Stimulated activated CD4-positive, alpha-beta T cell treated with anti-CD3 and anti-CD28 coated beads, Interleukin-1b, Interleukin-23, amount 100 ng/mL, for 4 hours (primary cell): ENCODE measurements at regions not wholly inside any gene's neighbourhood (a gene's known extent, or its start where the extent isn't known, plus 50 kb on each side); places are given as distances from the start of the nearest gene placed in this dataset.

Source experiments
- DNase-seq, 2 donors: peaks; one replicate each; pipeline ENCODE4 v3.0.0-alpha.2; 2020; ENCODE audit warnings: low read depth in 2 of 2

DNA sequence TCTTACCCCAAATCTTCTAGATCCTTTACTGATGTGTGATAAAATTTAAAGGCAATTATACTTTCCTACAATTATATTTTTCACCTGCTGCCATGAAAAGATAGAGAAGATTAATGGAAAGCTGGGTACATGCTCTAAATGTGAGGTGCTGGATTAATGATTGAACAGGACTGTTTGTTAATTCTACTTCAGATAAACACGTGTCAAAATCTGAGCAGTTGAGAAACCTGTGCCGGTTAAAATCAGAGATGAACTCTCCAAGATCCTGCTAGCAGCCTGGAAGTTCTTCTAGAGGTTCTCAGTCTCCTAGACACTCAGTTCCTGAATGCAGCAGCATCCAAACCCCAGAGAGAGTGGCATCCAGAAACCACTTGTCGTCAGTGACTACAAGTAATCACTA lies 69.2 kb downstream of the INHBA start:
- DNase-seq = no peak

GRCh38 chr7:41630741-41631140 lies 72.1 kb downstream of the INHBA start:
- DNase-seq = no peak

- DNase-seq = no peak
These were observed 73.2 kb downstream of the INHBA start for GRCh38 chr7:41629711-41630111.

DNA sequence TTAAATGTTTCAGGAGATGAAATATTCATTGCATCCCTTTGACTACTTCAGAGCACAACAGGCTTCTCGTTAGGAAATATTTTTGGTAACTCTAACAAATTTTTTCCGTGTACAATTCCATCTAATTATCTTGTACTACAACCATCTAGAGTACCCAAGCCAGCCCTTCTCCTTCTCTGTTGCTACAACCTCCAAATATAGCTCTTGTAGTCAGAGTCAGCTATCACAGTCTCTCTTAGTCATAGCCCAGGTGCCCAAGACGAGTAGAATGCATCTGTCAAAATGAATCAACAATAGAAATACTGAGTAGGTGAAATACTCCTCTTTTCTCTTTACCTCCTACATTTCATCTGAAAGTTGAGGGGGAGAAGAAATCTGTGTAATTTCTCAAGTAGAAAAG lies 74.0 kb downstream of the INHBA start:
- no peak for DNase-seq

DNA sequence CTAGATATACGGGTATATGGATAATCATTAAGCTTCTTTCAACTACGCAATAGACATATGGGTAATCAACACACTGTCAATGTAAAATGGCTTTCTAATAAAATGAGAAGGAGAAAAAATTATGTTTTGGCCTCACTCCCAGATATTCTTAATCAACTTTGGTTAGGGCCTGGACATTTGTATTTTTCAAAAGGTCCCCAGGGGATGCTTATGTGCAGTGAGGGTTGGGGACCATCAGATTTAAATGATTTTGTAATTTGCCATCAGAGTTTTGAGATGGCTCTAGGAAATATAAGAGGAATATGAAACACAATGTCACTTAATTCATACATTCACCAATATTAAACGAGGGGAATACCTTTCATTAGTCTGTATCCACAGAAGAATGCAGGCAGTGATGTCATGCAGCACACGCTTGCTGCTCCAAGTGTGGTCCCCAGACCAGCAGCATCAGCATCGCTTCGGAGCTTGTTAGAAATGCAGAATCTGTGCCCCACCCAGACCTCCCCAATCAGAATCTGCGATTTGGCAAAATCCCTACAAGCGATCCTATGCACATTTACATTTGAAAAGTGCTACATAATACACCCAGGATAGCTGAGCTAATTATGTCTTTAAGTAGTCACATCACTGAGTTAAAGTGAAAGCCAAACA lies 75.1 kb downstream of the INHBA start:
- no peak for DNase-seq

DNA sequence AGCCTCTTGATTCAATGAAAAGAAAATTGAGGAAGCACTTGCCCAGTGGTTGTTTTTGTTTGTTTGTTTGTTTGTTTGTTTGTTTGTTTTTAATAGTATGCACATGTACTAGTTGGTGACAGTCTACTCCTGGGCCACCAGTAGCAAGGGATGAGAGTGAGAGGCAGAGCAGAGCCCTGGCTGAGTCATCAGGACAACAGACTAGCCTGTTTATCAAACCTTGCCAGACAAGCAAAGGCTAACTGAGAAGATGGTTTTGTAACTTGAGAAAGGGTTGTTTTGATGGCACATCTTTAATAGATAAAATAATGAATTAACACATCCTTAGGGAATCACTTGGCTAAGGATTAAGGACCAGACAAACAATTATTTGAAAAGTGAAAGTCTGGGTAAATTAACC lies 78.1 kb downstream of the INHBA start:
- DNase-seq = no peak

GRCh38 chr7:41621953-41622831 lies 80.7 kb downstream of the INHBA start:
- no peak for DNase-seq

- DNase-seq = no peak
These were observed 84.9 kb downstream of the INHBA start for GRCh38 chr7:41617987-41618386.

GRCh38 chr7:41612798-41613197 lies 90.1 kb downstream of the INHBA start:
- DNase-seq = no peak

DNA sequence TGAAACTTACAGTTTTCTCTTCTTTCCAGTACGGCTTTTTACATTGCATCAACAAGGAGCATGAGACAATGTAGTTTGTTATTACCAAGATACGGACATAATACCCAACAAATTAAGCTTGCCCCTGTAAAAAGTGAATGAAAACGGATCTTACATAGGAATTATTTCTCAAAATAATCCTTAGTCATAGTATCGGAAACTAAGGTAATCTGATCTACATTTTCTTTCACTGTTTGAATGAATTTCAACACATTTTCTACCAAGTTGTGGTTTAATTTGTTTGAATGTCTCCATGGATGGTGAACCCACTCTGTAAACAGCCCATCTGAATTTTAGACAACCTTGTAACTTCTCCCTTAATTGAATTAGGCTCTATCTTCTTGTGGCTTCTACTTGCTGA lies 90.5 kb downstream of the INHBA start:
- DNase-seq = no peak

GRCh38 chr7:41608447-41608846 lies 94.4 kb downstream of the INHBA start:
- no peak for DNase-seq

DNA sequence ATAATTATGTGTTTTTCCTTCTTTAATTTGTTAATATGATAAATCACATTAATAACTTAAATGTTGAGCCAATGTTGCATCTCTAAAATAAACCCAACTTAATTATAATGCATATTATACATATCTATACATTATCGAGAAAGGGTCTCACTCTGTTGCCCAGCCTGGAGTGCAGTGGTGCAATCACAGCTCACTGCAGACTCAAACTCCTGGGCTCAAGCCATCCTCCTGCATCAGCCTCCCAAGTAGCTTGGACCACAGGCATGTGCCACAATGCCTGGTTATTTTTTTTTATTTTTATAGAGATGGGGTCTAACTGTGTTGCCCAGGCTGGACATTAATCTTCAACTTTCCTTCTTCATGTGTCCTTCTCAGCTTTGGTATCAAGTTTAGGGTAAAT lies 98.9 kb downstream of the INHBA start:
- DNase-seq = no peak

DNA sequence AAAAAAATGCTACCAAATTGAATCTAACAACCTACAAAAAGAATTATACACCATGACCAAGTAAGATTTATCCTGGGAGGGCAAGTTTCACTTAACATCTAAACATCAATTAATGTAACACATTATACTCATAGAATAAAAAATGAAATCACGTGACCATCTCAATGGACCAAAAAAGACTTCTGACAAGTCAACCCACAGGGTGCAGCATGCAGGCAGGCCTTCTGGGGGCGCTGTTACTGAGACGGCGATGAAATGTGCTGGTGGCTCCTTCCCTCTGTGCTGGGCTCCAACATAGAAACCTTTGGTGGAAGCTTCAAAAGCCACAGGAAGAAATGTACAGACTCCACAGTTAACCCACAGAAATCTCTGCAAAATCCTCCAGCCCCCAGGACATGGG lies 103.1 kb downstream of the INHBA start:
- no peak for DNase-seq

DNA sequence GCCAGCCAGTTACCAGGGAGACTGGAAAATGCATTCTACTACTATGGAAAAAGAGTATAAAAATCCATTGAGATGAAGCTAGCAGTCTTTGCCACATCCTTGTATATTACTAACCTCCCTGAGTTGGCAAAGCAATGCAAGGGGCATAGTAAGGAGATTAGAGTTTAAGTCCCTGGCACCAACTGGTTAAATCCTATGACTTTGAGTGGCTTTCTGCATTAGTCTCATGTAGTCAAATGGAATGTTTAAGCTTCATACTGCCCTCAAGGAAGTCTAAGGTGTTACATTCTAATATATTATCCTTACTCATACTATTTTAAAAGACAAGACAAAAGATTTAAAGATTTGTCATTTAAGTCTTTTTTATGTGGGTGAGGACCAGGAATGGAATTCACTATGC lies 110.1 kb downstream of the INHBA start:
- DNase-seq = no peak

GRCh38 chr7:41592236-41592635 lies 110.7 kb downstream of the INHBA start:
- no peak for DNase-seq

DNA sequence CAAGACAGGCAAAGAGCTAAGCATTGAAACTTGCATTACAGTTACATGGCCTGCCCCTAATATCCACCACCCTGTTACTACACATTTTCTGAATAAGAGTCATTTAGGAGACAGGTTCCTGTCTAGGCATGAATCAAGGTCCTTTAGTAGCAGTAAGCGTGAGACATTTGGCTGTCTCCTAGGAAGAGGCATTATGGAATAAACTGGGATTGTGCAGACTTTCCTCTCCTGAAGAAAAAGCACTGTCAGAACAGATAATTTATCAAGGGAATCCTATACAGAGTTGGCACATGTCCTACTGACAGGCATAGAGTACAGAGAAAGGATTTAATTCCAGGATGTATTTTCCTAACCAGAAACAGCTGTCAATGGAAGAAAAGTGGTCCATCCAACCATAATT lies 111.9 kb downstream of the INHBA start:
- DNase-seq = no peak

DNA sequence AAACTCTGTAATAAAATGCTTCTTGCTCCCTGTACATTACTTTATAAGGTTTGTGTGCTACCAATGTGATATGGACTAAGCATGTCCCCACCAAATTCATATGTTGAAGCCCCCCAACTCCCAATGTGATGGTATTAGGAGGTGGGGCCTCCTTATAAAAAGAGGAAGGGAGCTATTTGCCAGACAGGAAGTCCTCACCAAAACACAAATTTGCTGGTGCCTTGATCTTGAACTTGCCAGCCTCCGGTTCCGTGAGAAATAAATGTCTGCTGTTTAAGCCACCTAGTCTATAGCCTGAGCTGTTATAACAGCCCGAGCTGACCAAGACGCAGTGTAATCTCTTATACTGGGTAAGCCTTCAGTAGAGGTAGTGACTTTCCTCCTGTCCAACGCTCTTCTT lies 114.5 kb downstream of the INHBA start:
- no peak for DNase-seq

GRCh38 chr7:41586931-41587640 lies 115.8 kb downstream of the INHBA start:
- DNase-seq = no peak

- no peak for DNase-seq
These were observed 118.1 kb downstream of the INHBA start for GRCh38 chr7:41584746-41585145.

DNA sequence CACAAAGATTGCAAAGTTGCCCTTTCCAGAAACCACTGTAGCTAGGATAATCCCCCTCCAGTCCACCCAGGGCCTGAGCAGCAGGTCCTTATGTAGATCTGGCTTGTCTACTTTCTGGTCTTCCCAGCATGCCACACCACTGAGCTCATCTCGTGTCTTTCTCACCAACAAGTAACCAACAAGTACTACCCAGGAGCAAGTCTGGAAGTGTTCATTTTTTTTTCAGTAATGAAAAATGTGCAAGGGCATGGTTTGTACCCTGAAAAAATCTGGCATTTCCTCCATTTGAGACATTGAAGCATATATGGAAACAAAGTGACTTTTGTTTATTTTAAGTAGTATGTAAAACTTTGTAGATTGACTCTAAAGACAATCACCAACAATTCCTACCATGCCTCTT lies 120.8 kb downstream of the INHBA start:
- no peak for DNase-seq

- no peak for DNase-seq
These were observed 121.8 kb downstream of the INHBA start for GRCh38 chr7:41581041-41581440.

GRCh38 chr7:41579961-41580935 lies 122.6 kb downstream of the INHBA start:
- DNase-seq = no peak
